H1 (cell line): ENCODE measurements at regions not wholly inside any gene's neighbourhood (a gene's known extent, or its start where the extent isn't known, plus 50 kb on each side); places are given as distances from the start of the nearest gene placed in this dataset.

Experiments
- CTCF ChIA-PET: fragments of 300-600 bp; sonication (Branson Sonifier 250); formaldehyde crosslinking; loops from one replicate; lab custom pipeline; 2021; ENCODE audit not compliant: partially characterized antibody; lab: Charles Lee
- POLR2A ChIA-PET: fragments of 300-600 bp; sonication (Branson Sonifier 250); formaldehyde crosslinking; loops from one replicate; lab custom pipeline; 2021; ENCODE audit warnings: inconsistent platforms; ENCODE audit not compliant: partially characterized antibody; lab: Charles Lee
- DNase-seq, 2 experiments: peaks; one replicate each; pipeline versions ENCODE4 v3.0.0 to v3.0.0-alpha.2; 2010 to 2022; ENCODE audit warnings: low spot score in 2 of 2, low read depth in 1 of 2, mixed read lengths in 1 of 2
- FAIRE-seq: peaks from 2 replicates; lab custom pipeline; 2011; peaks lifted over from hg19 to GRCh38; lab: Jason Lieb, UNC
- H2AFZ ChIP-seq: 2 replicates; pipeline ENCODE4 v1.8.1; 2012; ENCODE audit warnings: low read length, inconsistent platforms
- H2AK5ac ChIP-seq: 2 replicates; pipeline ENCODE4 v1.6.1; 2013; ENCODE audit warnings: low read depth, low read length
- H2BK120ac ChIP-seq: replicated peaks from 2 replicates; pipeline ENCODE3; 2013; ENCODE audit warnings: low read depth, low read length, inconsistent platforms
- H2BK12ac ChIP-seq: 2 replicates; pipeline ENCODE4 v1.6.1; 2013; ENCODE audit warnings: low read depth, low read length
- H2BK15ac ChIP-seq: 2 replicates; pipeline ENCODE4 v1.6.1; 2013; ENCODE audit warnings: low read length
- H2BK20ac ChIP-seq: 2 replicates; pipeline ENCODE4 v1.6.1; 2013; ENCODE audit warnings: low read length
- H2BK5ac ChIP-seq: 2 replicates; pipeline ENCODE4 v1.6.1; 2013; ENCODE audit warnings: low read depth, low read length
- H3K14ac ChIP-seq: 2 replicates; pipeline ENCODE4 v1.6.1; 2013; ENCODE audit warnings: inconsistent platforms; ENCODE audit not compliant: insufficient read length
- H3K18ac ChIP-seq: 2 replicates; pipeline ENCODE4 v1.6.1; 2013; ENCODE audit warnings: low read length; ENCODE audit errors: extremely low read depth
- H3K23ac ChIP-seq: 2 replicates; pipeline ENCODE4 v1.6.1; 2013; ENCODE audit warnings: inconsistent platforms; ENCODE audit not compliant: insufficient read length
- H3K23me2 ChIP-seq: 2 replicates; pipeline ENCODE4 v1.6.1; 2013; ENCODE audit warnings: low read depth, low read length
- H3K27ac ChIP-seq: 2 replicates; pipeline ENCODE4 v1.6.1; 2011; ENCODE audit warnings: low read depth, low read length, inconsistent platforms
- H3K27me3 ChIP-seq, 4 experiments: replicated peaks in 1 of 4; 1 replicate in 1 of 4; 2 replicates in 3 of 4; pipeline versions ENCODE4 v1.6.1 to v1.8.1; 2011 to 2013; ENCODE audit warnings: low read length in 3 of 4, mild to moderate bottlenecking in 3 of 4, inconsistent platforms in 2 of 4, mixed read lengths in 2 of 4, moderate library complexity in 1 of 4; ENCODE audit not compliant: control insufficient read depth in 3 of 4, insufficient read depth in 3 of 4; ENCODE audit errors: extremely low read depth in 1 of 4
- H3K36me3 ChIP-seq, 4 experiments: 2 replicates each; pipeline versions ENCODE4 v1.6.1 to v1.8.1; 2011 to 2013; ENCODE audit warnings: mild to moderate bottlenecking in 4 of 4, low read length in 3 of 4, moderate library complexity in 2 of 4, control low read depth in 1 of 4, inconsistent platforms in 1 of 4; ENCODE audit not compliant: insufficient read depth in 4 of 4, control insufficient read depth in 2 of 4
- H3K4ac ChIP-seq: replicated peaks from 2 replicates; pipeline ENCODE3; 2013; ENCODE audit warnings: low read length, low read depth, mixed read lengths, inconsistent platforms; ENCODE audit not compliant: insufficient read length
- H3K4me1 ChIP-seq, 4 experiments: replicated peaks in 1 of 4; 1 replicate in 1 of 4; 2 replicates in 3 of 4; pipeline versions ENCODE4 v1.6.1 to v1.8.1; 2011 to 2013; ENCODE audit warnings: low read length in 3 of 4, inconsistent platforms in 2 of 4, mixed read lengths in 1 of 4; ENCODE audit not compliant: insufficient read depth in 4 of 4, control insufficient read depth in 3 of 4
- H3K4me2 ChIP-seq, 2 experiments: 2 replicates each; pipeline versions ENCODE4 v1.6.1 to v1.8.1; 2011 to 2013; ENCODE audit warnings: low read depth in 2 of 2, low read length in 2 of 2, control low read depth in 1 of 2, inconsistent platforms in 1 of 2, mild to moderate bottlenecking in 1 of 2; ENCODE audit not compliant: insufficient read depth in 1 of 2
- H3K4me3 ChIP-seq, 4 experiments: fragments of 200-600, 300-600 bp in 1 of 4; sonication (generic), shearing (Covaris generic), sonication (Bioruptor Twin) in 1 of 4; 2 replicates each; pipeline versions ENCODE4 v1.5.1 to v1.8.1; 2011 to 2016; ENCODE audit warnings: low read length in 4 of 4, low read depth in 3 of 4, control low read depth in 2 of 4, inconsistent platforms in 2 of 4, mild to moderate bottlenecking in 2 of 4, mixed read lengths in 1 of 4, moderate library complexity in 1 of 4; ENCODE audit not compliant: insufficient read depth in 2 of 4; ENCODE audit errors: extremely low read depth in 1 of 4
- H3K56ac ChIP-seq: replicated peaks from 2 replicates; pipeline ENCODE3; 2013; ENCODE audit warnings: low read depth, mild to moderate bottlenecking, mixed read lengths, low read length, inconsistent platforms; ENCODE audit not compliant: insufficient read length
- H3K79me1 ChIP-seq: 2 replicates; pipeline ENCODE4 v1.6.1; 2013; ENCODE audit warnings: low read depth, low read length, control low read depth
- H3K79me2 ChIP-seq, 2 experiments: 2 replicates each; pipeline versions ENCODE4 v1.6.1 to v1.8.1; 2012 to 2013; ENCODE audit warnings: low read length in 2 of 2, mild to moderate bottlenecking in 2 of 2, inconsistent platforms in 1 of 2; ENCODE audit not compliant: insufficient read depth in 2 of 2, control insufficient read depth in 1 of 2
- H3K9ac ChIP-seq, 4 experiments: replicated peaks in 1 of 4; 1 replicate in 1 of 4; 2 replicates in 3 of 4; pipeline versions ENCODE4 v1.6.1 to v1.8.1; 2011 to 2013; ENCODE audit warnings: low read depth in 3 of 4, low read length in 3 of 4, control low read depth in 2 of 4, mild to moderate bottlenecking in 2 of 4, moderate library complexity in 2 of 4, inconsistent platforms in 1 of 4; ENCODE audit errors: extremely low read depth in 1 of 4
- H3K9me3 ChIP-seq, 2 experiments: 2 replicates each; pipeline versions ENCODE4 v1.6.1 to v1.8.1; 2012 to 2013; ENCODE audit warnings: mild to moderate bottlenecking in 2 of 2, moderate library complexity in 2 of 2, control low read depth in 1 of 2, inconsistent platforms in 1 of 2, low read depth in 1 of 2, low read length in 1 of 2, mixed read lengths in 1 of 2; ENCODE audit not compliant: insufficient read depth in 2 of 2
- H4K20me1 ChIP-seq, 2 experiments: replicated peaks in 1 of 2; 2 replicates each; pipeline versions ENCODE3 to v1.8.1; 2011 to 2013; ENCODE audit warnings: inconsistent platforms in 2 of 2, low read length in 2 of 2, mild to moderate bottlenecking in 1 of 2; ENCODE audit not compliant: insufficient read depth in 2 of 2, control insufficient read depth in 1 of 2
- H4K5ac ChIP-seq: 2 replicates; pipeline ENCODE4 v1.6.1; 2013; ENCODE audit warnings: low read length, low read depth, mixed read lengths, inconsistent platforms; ENCODE audit not compliant: insufficient read length
- H4K8ac ChIP-seq: 2 replicates; pipeline ENCODE4 v1.8.0; 2013; ENCODE audit warnings: mild to moderate bottlenecking, moderate library complexity, low read length, inconsistent platforms; ENCODE audit not compliant: insufficient read depth; ENCODE audit errors: extremely low read depth
- H4K91ac ChIP-seq: replicated peaks from 2 replicates; pipeline ENCODE3; 2013; ENCODE audit warnings: low read length, mixed read lengths, inconsistent platforms; ENCODE audit not compliant: insufficient read length
- ATF3 ChIP-seq: IDR thresholded peaks from 2 replicates; pipeline ENCODE4 v1.6.1; 2011; ENCODE audit warnings: low read depth, mild to moderate bottlenecking, low read length; ENCODE audit not compliant: insufficient read depth
- BACH1 ChIP-seq: IDR thresholded peaks from 2 replicates; pipeline ENCODE4 v1.6.1; 2012; ENCODE audit warnings: low read length, improper control_type of control experiment
- BRCA1 ChIP-seq: IDR thresholded peaks from 2 replicates; pipeline ENCODE4 v1.6.1; 2012; ENCODE audit warnings: low read depth, low read length, improper control_type of control experiment
- CBX5 ChIP-seq: fragments of 300-800, 300-1000 bp; sonication (generic); IDR thresholded peaks from 2 replicates; pipeline ENCODE4 v1.7.1; 2016; ENCODE audit warnings: antibody characterized with exemption, low read length, low read depth
- CBX8 ChIP-seq: fragments of 300-800, 300-1000 bp; sonication (generic); IDR thresholded peaks from 2 replicates; pipeline ENCODE4 v1.7.1; 2016; ENCODE audit warnings: low read depth, low read length, borderline replicate concordance
- EGR1 ChIP-seq: IDR thresholded peaks from 2 replicates; pipeline ENCODE4 v1.6.1; 2011; ENCODE audit warnings: low read depth, low read length, borderline replicate concordance
- HDAC6 ChIP-seq: IDR thresholded peaks from one replicate; pipeline ENCODE4 v1.7.1; 2012; ENCODE audit warnings: low read depth, mild to moderate bottlenecking, inconsistent platforms, low read length, moderate library complexity
- MAX ChIP-seq: IDR thresholded peaks from 2 replicates; pipeline ENCODE4 v1.6.1; 2012; ENCODE audit warnings: inconsistent platforms
- NRF1 ChIP-seq: IDR thresholded peaks from 2 replicates; pipeline ENCODE4 v1.6.1; 2011; ENCODE audit warnings: mild to moderate bottlenecking, low read depth, low read length, improper control_type of control experiment
- POLR2A ChIP-seq, 2 experiments: IDR thresholded peaks; 1 replicate in 1 of 2; 2 replicates in 1 of 2; pipeline ENCODE4 v1.6.1; 2011; ENCODE audit warnings: low read depth in 2 of 2, low read length in 2 of 2, mild to moderate bottlenecking in 2 of 2; ENCODE audit errors: control extremely low read depth in 1 of 2
- SAP30 ChIP-seq: fragments of 300-600 bp; sonication (generic); IDR thresholded peaks from 2 replicates; pipeline ENCODE4 v1.7.1; 2012; ENCODE audit warnings: low read length, moderate library complexity, mild to moderate bottlenecking, inconsistent platforms; ENCODE audit not compliant: insufficient read depth, insufficient replicate concordance
- SIRT6 ChIP-seq: IDR thresholded peaks from one replicate; pipeline ENCODE4 v1.7.1; 2012; ENCODE audit warnings: low read length, inconsistent platforms
- SIX5 ChIP-seq: IDR thresholded peaks from 2 replicates; pipeline ENCODE4 v1.6.1; 2011; ENCODE audit warnings: mild to moderate bottlenecking, low read depth, low read length
- SP2 ChIP-seq: IDR thresholded peaks from 2 replicates; pipeline ENCODE4 v1.6.1; 2012; ENCODE audit warnings: mild to moderate bottlenecking, low read length, inconsistent platforms
- SRF ChIP-seq: IDR thresholded peaks from 2 replicates; pipeline ENCODE4 v1.6.1; 2011; ENCODE audit warnings: mild to moderate bottlenecking, low read depth, low read length, moderate library complexity
- SUZ12 ChIP-seq: fragments of 200-600 bp; sonication (generic); IDR thresholded peaks from 2 replicates; pipeline ENCODE4 v1.6.1; 2012; ENCODE audit warnings: mild to moderate bottlenecking, inconsistent platforms, low read length, moderate library complexity, mixed read lengths
- TCF12 ChIP-seq: IDR thresholded peaks from 2 replicates; pipeline ENCODE4 v1.6.1; 2011; ENCODE audit warnings: low read depth, mild to moderate bottlenecking, low read length
- WGBS, 2 experiments: shearing (Covaris generic) in 1 of 2; methylation state at CpG; one replicate each; pipeline versions ENCODE4 v1.1.6 to v1.1.7; 2013 to 2015; ENCODE audit warnings: low lambda C conversion rate in 2 of 2, mixed read lengths in 2 of 2, inconsistent platforms in 1 of 2, low coverage in 1 of 2, missing lambda C conversion rate in 1 of 2; ENCODE audit not compliant: insufficient replicate concordance in 2 of 2, insufficient coverage in 1 of 2, insufficient read length in 1 of 2; ENCODE audit errors: extremely low coverage in 1 of 2, missing lambda C conversion rate in 1 of 2; 5-methylcytosine and 5-hydroxymethylcytosine counted together

- H4K8ac ChIP-seq = no peak overlapping the region
- no peaks in the 10 kb centered on the region for H4K20me1 ChIP-seq
- no peak overlapping the region for H3K23ac ChIP-seq
- H4K5ac ChIP-seq = no peak overlapping the region
- ChIA-PET CTCF (no interaction called here), POLR2A (no interaction called here)
- 87% methylated on average over 3 of the region's 3 CpGs; no CpG with 5 or more reads in 1 of the 2 experiments for WGBS, 2 experiments
- H2BK15ac ChIP-seq = no peak overlapping the region
- no peak overlapping the region for H3K14ac ChIP-seq
- no peak overlapping the region for H2AFZ ChIP-seq
- no peak overlapping the region for H3K9ac ChIP-seq
- FAIRE-seq = no peak
- DNase-seq = no peak
- H3K9me3 ChIP-seq = no peaks in the 10 kb centered on the region
- H4K91ac ChIP-seq = no peak overlapping the region
- H3K23me2 ChIP-seq = no peaks in the 10 kb centered on the region
- H3K79me1 ChIP-seq = no peaks in the 10 kb centered on the region
- no peaks in the 10 kb centered on the region for H3K36me3 ChIP-seq
- H2AK5ac ChIP-seq = no peak overlapping the region
- no peak overlapping the region for H2BK20ac ChIP-seq
- H3K18ac ChIP-seq = no peak overlapping the region
- no peaks in the 10 kb centered on the region for H3K27me3 ChIP-seq
- no peaks in the 10 kb centered on the region for H3K79me2 ChIP-seq
- no peak overlapping the region for H2BK120ac ChIP-seq
- no peak overlapping the region for H3K4me3 ChIP-seq
- H2BK12ac ChIP-seq = no peak overlapping the region
- H3K4me1 ChIP-seq = no peaks in the 10 kb centered on the region
- no peak overlapping the region for H2BK5ac ChIP-seq
- no peak overlapping the region for H3K4ac ChIP-seq
- no peak overlapping the region for H3K4me2 ChIP-seq
- no peak overlapping the region for H3K27ac ChIP-seq
- no peak overlapping the region for H3K56ac ChIP-seq
- TF ChIP-seq NRF1 (no peak), SIX5 (no peak), HDAC6 (no peak), SUZ12 (no peak), SAP30 (no peak), SRF (no peak), BACH1 (no peak), CBX5 (no peak), BRCA1 (no peak), SIRT6 (no peak), MAX (no peak), SP2 (no peak), TCF12 (no peak), ATF3 (no peak), CBX8 (no peak), POLR2A (IDR thresholded peaks at IDR 0.05; ENCODE audit: control extremely low read depth in 1 of 2, low read depth in 2 of 2, low read length in 2 of 2) (no peak), EGR1 (no peak)
These were observed 223.8 kb upstream of the FSCB start for GRCh38 chr14:44730860-44731259.
